ENCODE measurements at regions not wholly inside any gene's neighbourhood (a gene's known extent, or its start where the extent isn't known, plus 50 kb on each side); places are given as distances from the start of the nearest gene placed in this dataset.

- Histone ChIP-seq H3K36me3 (ENCODE audit: insufficient read depth, low read length) (no peaks in the 10 kb centered on the region), H3K27ac (ENCODE audit: low read depth, low read length, poor library complexity, severe bottlenecking) (no peak overlapping the region), H3K4me2 (ENCODE audit: low read length) (no peak overlapping the region), H3K9me3 (ENCODE audit: low read length) (no peaks in the 10 kb centered on the region), H3K9me2 (ENCODE audit: low read depth, low read length) (no peaks in the 10 kb centered on the region), H3K79me2 (ENCODE audit: insufficient read depth, low read length) (no peaks in the 10 kb centered on the region), H3K9ac (ENCODE audit: low read length) (no peak overlapping the region), H3K4me1 (ENCODE audit: insufficient read depth, low read length, severe bottlenecking) (no peaks in the 10 kb centered on the region), H4K20me1 (ENCODE audit: insufficient read depth, low read length) (no peaks in the 10 kb centered on the region), H3K27me3 (ENCODE audit: insufficient read depth, low read length) (no peaks in the 10 kb centered on the region), H2AFZ (ENCODE audit: low read length) (no peak overlapping the region), H3K4me3 (ENCODE audit: low read depth, low read length, poor library complexity, severe bottlenecking) (no peak overlapping the region), H3F3A (ENCODE audit: insufficient read depth, low read length) (no peaks in the 10 kb centered on the region)
- TF ChIP-seq CTCF (IDR thresholded peaks at IDR 0.05; ENCODE audit: low read length) (no peak), EZH2 (IDR thresholded peaks at IDR 0.05; ENCODE audit: borderline replicate concordance, low read length) (no peak)
Measured at GRCh38 chr2:157036726-157037125, 220.8 kb upstream of the GALNT5 start.

- H3F3A ChIP-seq (ENCODE audit: insufficient read depth, low read length) = no peaks in the 10 kb centered on the region
- no peak overlapping the region for H2AFZ ChIP-seq (ENCODE audit: low read length)
- no peaks in the 10 kb centered on the region for H3K4me1 ChIP-seq (ENCODE audit: insufficient read depth, low read length, severe bottlenecking)
- H3K27me3 ChIP-seq (ENCODE audit: insufficient read depth, low read length) = no peaks in the 10 kb centered on the region
- no peaks in the 10 kb centered on the region for H3K36me3 ChIP-seq (ENCODE audit: insufficient read depth, low read length)
- no peak overlapping the region for H3K27ac ChIP-seq (ENCODE audit: low read depth, low read length, poor library complexity, severe bottlenecking)
- H3K4me2 ChIP-seq (ENCODE audit: low read length) = no peak overlapping the region
- H3K9ac ChIP-seq (ENCODE audit: low read length) = no peak overlapping the region
- H3K9me3 ChIP-seq (ENCODE audit: low read length) = no peaks in the 10 kb centered on the region
- no peaks in the 10 kb centered on the region for H3K79me2 ChIP-seq (ENCODE audit: insufficient read depth, low read length)
- H3K9me2 ChIP-seq (ENCODE audit: low read depth, low read length) = no peaks in the 10 kb centered on the region
- TF ChIP-seq CTCF (IDR thresholded peaks at IDR 0.05; ENCODE audit: low read length) (no peak), EZH2 (IDR thresholded peaks at IDR 0.05; ENCODE audit: borderline replicate concordance, low read length) (no peak)
- no peak overlapping the region for H3K4me3 ChIP-seq (ENCODE audit: low read depth, low read length, poor library complexity, severe bottlenecking)
- H4K20me1 ChIP-seq (ENCODE audit: insufficient read depth, low read length) = no peaks in the 10 kb centered on the region
Measured at GRCh38 chr2:157043786-157044185, 213.7 kb upstream of the GALNT5 start.

- no peaks in the 10 kb centered on the region for H4K20me1 ChIP-seq (ENCODE audit: insufficient read depth, low read length)
Measured at GRCh38 chr2:157046396-157046795, 211.1 kb upstream of the GALNT5 start.

More at GRCh38 chr2:157046396-157046795, 211.1 kb upstream of the GALNT5 start:
- Histone ChIP-seq H3K4me1 (ENCODE audit: insufficient read depth, low read length, severe bottlenecking) (no peaks in the 10 kb centered on the region), H3K27me3 (ENCODE audit: insufficient read depth, low read length) (no peaks in the 10 kb centered on the region), H2AFZ (ENCODE audit: low read length) (no peak overlapping the region), H3K4me2 (ENCODE audit: low read length) (no peak overlapping the region), H3K4me3 (ENCODE audit: low read depth, low read length, poor library complexity, severe bottlenecking) (no peak overlapping the region), H3K27ac (ENCODE audit: low read depth, low read length, poor library complexity, severe bottlenecking) (no peak overlapping the region), H3K79me2 (ENCODE audit: insufficient read depth, low read length) (no peaks in the 10 kb centered on the region), H3K9ac (ENCODE audit: low read length) (no peak overlapping the region), H3K9me3 (ENCODE audit: low read length) (no peaks in the 10 kb centered on the region), H3F3A (ENCODE audit: insufficient read depth, low read length) (no peaks in the 10 kb centered on the region), H3K9me2 (ENCODE audit: low read depth, low read length) (no peaks in the 10 kb centered on the region), H3K36me3 (ENCODE audit: insufficient read depth, low read length) (no peaks in the 10 kb centered on the region)
- TF ChIP-seq EZH2 (IDR thresholded peaks at IDR 0.05; ENCODE audit: borderline replicate concordance, low read length) (no peak), CTCF (IDR thresholded peaks at IDR 0.05; ENCODE audit: low read length) (no peak)

Measured in OCI-LY1 (cell line).